ENCODE measurements at regions not wholly inside any gene's neighbourhood (a gene's known extent, or its start where the extent isn't known, plus 50 kb on each side); places are given as distances from the start of the nearest gene placed in this dataset.

DNA sequence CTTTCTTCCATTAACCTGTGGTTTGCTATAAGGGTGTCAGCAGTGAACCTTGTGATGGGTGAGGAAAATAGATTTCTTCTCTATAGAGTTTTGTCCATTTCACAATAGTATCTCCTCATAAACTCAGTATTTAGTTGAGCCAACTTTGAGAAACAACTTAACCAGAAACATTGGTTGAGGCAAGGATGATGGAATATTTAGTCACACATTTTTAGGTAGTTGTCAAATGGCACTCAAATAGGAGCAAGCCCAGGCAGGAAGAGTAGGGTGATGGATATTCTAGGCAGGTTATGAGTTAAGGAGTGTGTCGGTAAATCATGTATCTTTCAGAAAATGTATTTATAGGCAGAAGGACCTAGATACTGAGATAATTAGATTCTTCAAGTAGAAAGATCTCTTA, 1267.6 kb downstream of the SLC16A7 start:
- Mint-ChIP-seq H3K4me1 (ENCODE audit: low read depth) (no peaks in the 10 kb centered on the region), H3K9me3 (peaks cover 8% of the 10 kb centered on the region), H3K27ac (no peak overlapping the region), H3K27me3 (no peaks in the 10 kb centered on the region), H3K4me3 (no peak overlapping the region), H3K36me3 (ENCODE audit: low read depth) (no peaks in the 10 kb centered on the region)
- Histone ChIP-seq H3K27ac (ENCODE audit: low read depth in 1 of 2, low read length in 2 of 2) (no peak overlapping the region), H3K36me3 (ENCODE audit: insufficient read depth, low read length) (no peaks in the 10 kb centered on the region), H3K4me1 (ENCODE audit: insufficient read depth, low read length) (no peaks in the 10 kb centered on the region), H3K9me3 (ENCODE audit: control insufficient read depth in 1 of 2, insufficient read depth in 1 of 2, low read length in 2 of 2) (peaks cover 0 to 4% of the 10 kb centered on the region in 2 experiments), H3K4me3 (ENCODE audit: low read length) (no peak overlapping the region), H3K27me3 (ENCODE audit: control insufficient read depth in 1 of 2, insufficient read depth in 2 of 2, low read length in 2 of 2) (no peaks in the 10 kb centered on the region)
- DNase-seq = no peak
- CTCF ChIA-PET = no interaction called here
- no peak for ATAC-seq (ENCODE audit: poor library complexity)
- TF ChIP-seq, protein P1, sequence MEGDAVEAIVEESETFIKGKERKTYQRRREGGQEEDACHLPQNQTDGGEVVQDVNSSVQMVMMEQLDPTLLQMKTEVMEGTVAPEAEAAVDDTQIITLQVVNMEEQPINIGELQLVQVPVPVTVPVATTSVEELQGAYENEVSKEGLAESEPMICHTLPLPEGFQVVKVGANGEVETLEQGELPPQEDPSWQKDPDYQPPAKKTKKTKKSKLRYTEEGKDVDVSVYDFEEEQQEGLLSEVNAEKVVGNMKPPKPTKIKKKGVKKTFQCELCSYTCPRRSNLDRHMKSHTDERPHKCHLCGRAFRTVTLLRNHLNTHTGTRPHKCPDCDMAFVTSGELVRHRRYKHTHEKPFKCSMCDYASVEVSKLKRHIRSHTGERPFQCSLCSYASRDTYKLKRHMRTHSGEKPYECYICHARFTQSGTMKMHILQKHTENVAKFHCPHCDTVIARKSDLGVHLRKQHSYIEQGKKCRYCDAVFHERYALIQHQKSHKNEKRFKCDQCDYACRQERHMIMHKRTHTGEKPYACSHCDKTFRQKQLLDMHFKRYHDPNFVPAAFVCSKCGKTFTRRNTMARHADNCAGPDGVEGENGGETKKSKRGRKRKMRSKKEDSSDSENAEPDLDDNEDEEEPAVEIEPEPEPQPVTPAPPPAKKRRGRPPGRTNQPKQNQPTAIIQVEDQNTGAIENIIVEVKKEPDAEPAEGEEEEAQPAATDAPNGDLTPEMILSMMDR (IDR thresholded peaks at IDR 0.05) = no peak
- intact Hi-C loops (cut with DNase I, micrococcal nuclease) = no loop called here
- POLR2A ChIA-PET = no interaction called here

DNA sequence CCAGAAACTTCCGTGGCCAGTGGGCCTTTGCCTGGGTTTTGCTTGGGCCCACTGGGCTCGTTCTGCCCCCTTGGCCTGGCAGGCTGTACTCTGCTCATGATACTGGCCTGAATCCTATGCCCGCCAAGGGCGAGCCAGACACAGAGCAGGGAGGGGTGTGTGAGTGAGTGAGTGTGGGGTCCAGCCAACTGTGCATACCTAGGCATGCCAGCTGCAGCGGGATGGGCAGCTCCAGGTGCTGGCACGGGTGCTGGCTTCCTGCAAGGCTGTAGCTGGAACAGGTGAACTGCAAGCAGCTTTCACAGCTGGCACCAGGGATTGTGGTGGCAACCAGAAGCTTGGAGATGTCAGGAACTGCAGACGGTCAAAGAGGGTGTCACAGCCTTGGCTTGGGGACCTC, 1276.4 kb downstream of the SLC16A7 start:
- no peaks in the 10 kb centered on the region for H3K4me1 ChIP-seq (ENCODE audit: insufficient read depth, low read length)
- ChIA-PET POLR2A (no interaction called here), CTCF (no interaction called here)
- Mint-ChIP-seq H3K27ac (no peak overlapping the region), H3K9me3 (peaks cover 11% of the 10 kb centered on the region), H3K36me3 (ENCODE audit: low read depth) (no peaks in the 10 kb centered on the region), H3K4me1 (ENCODE audit: low read depth) (no peaks in the 10 kb centered on the region), H3K4me3 (no peak overlapping the region), H3K27me3 (no peaks in the 10 kb centered on the region)
- H3K4me3 ChIP-seq (ENCODE audit: low read length) = no peak overlapping the region
- H3K27ac ChIP-seq (ENCODE audit: low read depth in 1 of 2, low read length in 2 of 2) = no peak overlapping the region
- intact Hi-C loops (cut with DNase I, micrococcal nuclease) = no loop called here
- ATAC-seq (ENCODE audit: poor library complexity) (no peak), DNase-seq (peak in 2 of 14 experiments; percentile 0 to 4)
- TF ChIP-seq, protein P1 (IDR thresholded peaks at IDR 0.05) = no peak
- H3K36me3 ChIP-seq (ENCODE audit: insufficient read depth, low read length) = no peaks in the 10 kb centered on the region
- no peaks in the 10 kb centered on the region for H3K27me3 ChIP-seq (ENCODE audit: control insufficient read depth in 1 of 2, insufficient read depth in 2 of 2, low read length in 2 of 2)
- peaks cover 0 to 15% of the 10 kb centered on the region in 2 experiments for H3K9me3 ChIP-seq (ENCODE audit: control insufficient read depth in 1 of 2, insufficient read depth in 1 of 2, low read length in 2 of 2)

DNA sequence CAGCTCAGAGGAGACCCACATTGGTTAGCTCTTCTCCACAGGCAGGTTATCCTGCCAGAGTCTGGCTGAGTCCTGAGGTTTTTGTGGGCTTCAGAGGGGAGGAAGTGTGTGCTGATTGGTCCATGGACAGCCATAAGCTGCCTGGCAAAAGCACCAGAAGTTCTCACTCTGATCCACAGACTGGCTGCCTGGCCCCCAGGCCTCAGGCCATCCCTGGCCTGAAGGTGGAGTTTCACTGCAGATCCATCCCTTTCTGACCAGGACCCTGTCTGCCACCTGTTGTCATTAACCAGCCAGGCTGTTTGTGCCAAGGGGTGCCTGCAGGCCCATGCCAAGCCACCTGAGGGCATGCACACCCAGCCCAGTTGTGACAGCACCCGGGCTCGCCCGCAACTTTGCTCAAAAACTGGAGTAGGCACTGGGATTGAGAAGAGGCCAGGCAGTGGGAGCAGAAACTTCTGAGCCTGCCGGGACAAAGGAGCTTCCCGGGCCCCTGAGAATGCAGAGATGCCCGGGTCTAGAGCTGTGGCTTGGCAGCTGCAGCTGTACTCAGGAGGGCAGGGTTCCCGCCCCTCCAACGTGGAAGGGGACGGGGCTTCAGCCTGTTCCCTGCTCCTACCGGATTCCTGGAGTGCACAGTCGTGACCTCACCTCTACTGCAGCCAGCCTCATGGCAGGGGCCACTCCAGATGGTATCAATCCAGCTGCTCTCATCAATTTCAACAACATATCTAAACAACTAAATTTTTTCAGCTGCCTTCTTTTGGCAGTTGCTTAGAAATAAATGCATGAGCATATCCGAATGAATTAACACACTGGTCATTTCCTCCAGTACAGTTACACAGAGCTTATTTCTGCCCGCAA, 1277.3 kb downstream of the SLC16A7 start:
- Mint-ChIP-seq H3K4me1 (ENCODE audit: low read depth) (no peaks in the 10 kb centered on the region), H3K36me3 (ENCODE audit: low read depth) (no peaks in the 10 kb centered on the region), H3K27me3 (no peaks in the 10 kb centered on the region), H3K27ac (no peak overlapping the region), H3K9me3 (peaks cover 12% of the 10 kb centered on the region), H3K4me3 (no peak overlapping the region)
- Histone ChIP-seq H3K9me3 (ENCODE audit: control insufficient read depth in 1 of 2, insufficient read depth in 1 of 2, low read length in 2 of 2) (peaks cover 0 to 15% of the 10 kb centered on the region in 2 experiments), H3K4me3 (ENCODE audit: low read length) (no peak overlapping the region), H3K36me3 (ENCODE audit: insufficient read depth, low read length) (no peaks in the 10 kb centered on the region), H3K4me1 (ENCODE audit: insufficient read depth, low read length) (no peaks in the 10 kb centered on the region), H3K27ac (ENCODE audit: low read depth in 1 of 2, low read length in 2 of 2) (no peak overlapping the region), H3K27me3 (ENCODE audit: control insufficient read depth in 1 of 2, insufficient read depth in 2 of 2, low read length in 2 of 2) (no peaks in the 10 kb centered on the region)
- POLR2A ChIA-PET = no interaction called here
- ATAC-seq (ENCODE audit: poor library complexity) (no peak), DNase-seq (peak in 1 of 14 experiments; percentile 5)
- TF ChIP-seq, protein P1 (IDR thresholded peaks at IDR 0.05) = no peak
- CTCF ChIA-PET = no interaction called here
- intact Hi-C loops (cut with DNase I, micrococcal nuclease) = no loop called here
